Sigmoid colon (tissue), 4 donors: ENCODE measurements at regions not wholly inside any gene's neighbourhood (a gene's known extent, or its start where the extent isn't known, plus 50 kb on each side); places are given as distances from the start of the nearest gene placed in this dataset.

ENCODE experiments used
- POLR2A ChIP-seq, 2 donors: fragments of 450-650 bp; IDR thresholded peaks; one replicate each; pipeline ENCODE4 v1.6.1; 2016; ENCODE audit warnings: antibody characterized with exemption in 2 of 2, mild to moderate bottlenecking in 2 of 2, moderate library complexity in 2 of 2
- POLR2AphosphoS5 ChIP-seq, 4 donors: sonication (generic); formaldehyde crosslinking; IDR thresholded peaks; one replicate each; pipeline ENCODE4 v1.6.1; 2017; ENCODE audit warnings: antibody characterized with exemption in 4 of 4
- TF ChIP-seq, protein P1 (sequence below), 4 experiments: fragments of 450-650 bp in 3 of 4; fragments of 200-600 bp in 1 of 4; IDR thresholded peaks; one replicate each; pipeline ENCODE4 v1.5.1; 2016 to 2019; ENCODE audit warnings: antibody characterized with exemption in 4 of 4, mild to moderate bottlenecking in 3 of 4, moderate library complexity in 2 of 4

DNA sequence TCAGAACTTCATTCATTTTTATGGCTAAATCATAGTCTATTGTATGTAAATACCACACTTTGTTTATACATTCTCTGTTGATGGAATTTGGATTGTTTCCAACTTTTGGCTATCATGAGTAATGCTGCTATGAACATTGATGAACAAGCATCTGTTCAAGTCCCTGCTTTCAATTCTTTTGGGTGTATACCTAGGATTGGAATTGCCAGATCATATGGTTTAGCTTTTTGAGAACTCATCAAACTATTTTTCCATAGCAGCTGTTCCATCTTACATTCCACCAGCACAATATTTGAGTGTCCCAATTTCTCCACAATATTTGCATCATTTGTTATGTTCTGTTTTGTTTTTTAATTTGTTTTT lies 52.3 kb upstream of the CCND2 start:
- TF ChIP-seq POLR2A (IDR thresholded peaks at IDR 0.05) (no peak), POLR2AphosphoS5 (IDR thresholded peaks at IDR 0.05) (no peak)
- TF ChIP-seq, protein P1, sequence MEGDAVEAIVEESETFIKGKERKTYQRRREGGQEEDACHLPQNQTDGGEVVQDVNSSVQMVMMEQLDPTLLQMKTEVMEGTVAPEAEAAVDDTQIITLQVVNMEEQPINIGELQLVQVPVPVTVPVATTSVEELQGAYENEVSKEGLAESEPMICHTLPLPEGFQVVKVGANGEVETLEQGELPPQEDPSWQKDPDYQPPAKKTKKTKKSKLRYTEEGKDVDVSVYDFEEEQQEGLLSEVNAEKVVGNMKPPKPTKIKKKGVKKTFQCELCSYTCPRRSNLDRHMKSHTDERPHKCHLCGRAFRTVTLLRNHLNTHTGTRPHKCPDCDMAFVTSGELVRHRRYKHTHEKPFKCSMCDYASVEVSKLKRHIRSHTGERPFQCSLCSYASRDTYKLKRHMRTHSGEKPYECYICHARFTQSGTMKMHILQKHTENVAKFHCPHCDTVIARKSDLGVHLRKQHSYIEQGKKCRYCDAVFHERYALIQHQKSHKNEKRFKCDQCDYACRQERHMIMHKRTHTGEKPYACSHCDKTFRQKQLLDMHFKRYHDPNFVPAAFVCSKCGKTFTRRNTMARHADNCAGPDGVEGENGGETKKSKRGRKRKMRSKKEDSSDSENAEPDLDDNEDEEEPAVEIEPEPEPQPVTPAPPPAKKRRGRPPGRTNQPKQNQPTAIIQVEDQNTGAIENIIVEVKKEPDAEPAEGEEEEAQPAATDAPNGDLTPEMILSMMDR (IDR thresholded peaks at IDR 0.05) = no peak
